ENCODE measurements at regions not wholly inside any gene's neighbourhood (a gene's known extent, or its start where the extent isn't known, plus 50 kb on each side); places are given as distances from the start of the nearest gene placed in this dataset.
"Not testable (repeated sequence)": the region's sequence is repeated elsewhere in the genome, so short reads cannot be mapped to it uniquely, and the experiment has no call there.

- no peak for DNase-seq
These were observed 574.7 kb upstream of the ZP4 start for GRCh38 chr1:238465449-238465848.

DNA sequence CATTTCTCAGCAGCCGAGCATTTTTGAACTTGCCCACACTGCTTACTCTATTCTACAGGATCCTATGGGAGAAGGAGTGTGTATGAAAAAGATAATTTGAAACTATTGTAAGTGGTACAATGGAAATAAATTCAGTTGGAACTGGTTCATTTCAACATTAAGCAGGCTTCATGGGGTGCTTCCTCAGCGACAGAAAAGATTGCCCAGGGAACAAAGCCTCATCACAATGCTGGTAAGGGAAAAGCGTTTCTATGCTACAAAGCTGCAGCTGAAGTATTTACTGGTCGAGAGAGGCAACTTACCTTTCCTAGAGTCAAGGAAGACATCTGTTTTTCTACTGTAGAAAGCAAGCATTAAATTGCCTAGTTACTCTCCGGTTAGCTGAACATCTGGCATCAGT, 568.2 kb upstream of the ZP4 start:
- DNase-seq: no peak

DNA sequence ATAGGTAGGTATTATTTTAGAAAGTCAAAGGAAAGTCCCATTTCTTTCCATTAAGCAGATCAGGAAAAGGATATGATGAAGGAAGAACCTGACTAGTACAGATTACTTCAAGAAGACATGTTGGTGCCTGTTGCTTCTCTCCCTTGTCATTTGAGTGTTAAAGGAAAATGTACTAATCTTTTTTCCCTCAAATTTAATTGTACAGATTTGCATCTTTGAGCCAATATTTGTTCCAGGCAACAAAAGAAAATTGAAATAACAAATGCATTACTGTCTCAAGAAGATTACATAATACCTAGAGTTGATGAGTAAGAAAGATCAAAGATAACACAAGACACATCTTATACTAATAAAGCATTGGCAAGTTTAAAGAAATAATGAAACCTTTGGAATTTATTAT, 566.9 kb upstream of the ZP4 start:
- no peak for DNase-seq

GRCh38 chr1:238451781-238452310, 561.1 kb upstream of the ZP4 start:
- no peak for DNase-seq

GRCh38 chr1:238450976-238451375, 560.3 kb upstream of the ZP4 start:
- DNase-seq: no peak

GRCh38 chr1:238443687-238444086, 553.0 kb upstream of the ZP4 start:
- no peak for DNase-seq

GRCh38 chr1:238439511-238439910, 548.8 kb upstream of the ZP4 start:
- DNase-seq: no peak

- no peak for DNase-seq
These were observed 547.9 kb upstream of the ZP4 start for GRCh38 chr1:238438311-238439270.

- not testable (repeated sequence) for DNase-seq
These were observed 539.0 kb upstream of the ZP4 start for GRCh38 chr1:238429703-238430102.

GRCh38 chr1:238419209-238419608, 528.5 kb upstream of the ZP4 start:
- DNase-seq: no peak

DNA sequence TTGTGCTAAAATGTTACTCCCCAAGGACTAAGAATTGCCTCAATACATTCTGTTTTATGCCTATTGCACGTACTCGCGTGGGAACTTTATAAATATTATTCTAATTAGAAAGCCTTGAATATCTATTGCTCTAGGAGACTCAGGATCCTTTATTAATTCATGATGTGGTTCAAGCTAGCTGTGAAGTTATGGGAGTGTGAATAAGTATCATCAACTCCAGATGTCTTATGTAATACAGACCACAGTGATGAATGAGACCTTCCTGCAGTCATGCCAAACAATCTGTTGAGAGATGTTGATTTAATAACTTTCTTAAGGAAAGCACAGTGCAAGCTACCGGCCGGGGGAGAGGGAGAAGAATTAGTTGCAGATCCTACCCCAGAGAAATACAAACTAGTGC, 519.2 kb upstream of the ZP4 start:
- peak; percentile 30 for DNase-seq

DNA sequence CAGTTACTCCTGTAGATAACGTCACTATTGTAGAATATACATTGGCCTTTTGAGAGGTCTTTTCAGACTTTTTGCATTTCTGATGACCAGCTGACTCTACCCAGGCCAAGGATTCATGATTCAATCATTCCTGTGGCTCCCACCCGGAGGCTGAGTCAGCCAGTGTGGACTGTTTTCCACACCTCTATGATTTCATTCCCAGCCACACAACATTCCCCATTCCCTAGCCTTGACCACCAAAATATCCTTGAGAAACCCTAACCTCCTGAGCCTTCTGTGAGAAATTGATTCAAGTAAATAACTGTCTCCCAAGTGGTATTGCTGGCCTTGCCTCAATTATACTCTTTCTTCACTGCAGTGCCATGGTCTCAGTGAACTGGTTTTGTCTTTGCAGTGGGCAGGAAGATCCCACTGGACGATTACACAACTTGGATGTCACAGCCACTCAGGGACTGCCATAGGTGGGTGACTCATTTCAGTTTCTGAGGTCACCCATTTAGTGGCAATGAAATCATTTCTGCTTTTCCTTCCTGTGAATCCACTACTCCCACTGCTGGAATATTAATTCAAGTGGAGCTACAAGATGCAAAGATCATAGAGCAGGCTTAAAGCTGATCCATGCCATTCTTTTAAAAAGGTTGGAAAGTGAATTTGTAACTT, 518.6 kb upstream of the ZP4 start:
- peak; percentile 8 for DNase-seq

GRCh38 chr1:238408737-238409136, 518.0 kb upstream of the ZP4 start:
- DNase-seq: no peak

GRCh38 chr1:238406098-238406860, 515.6 kb upstream of the ZP4 start:
- no peak for DNase-seq

- DNase-seq: no peak
These were observed 514.2 kb upstream of the ZP4 start for GRCh38 chr1:238404921-238405320.

DNA sequence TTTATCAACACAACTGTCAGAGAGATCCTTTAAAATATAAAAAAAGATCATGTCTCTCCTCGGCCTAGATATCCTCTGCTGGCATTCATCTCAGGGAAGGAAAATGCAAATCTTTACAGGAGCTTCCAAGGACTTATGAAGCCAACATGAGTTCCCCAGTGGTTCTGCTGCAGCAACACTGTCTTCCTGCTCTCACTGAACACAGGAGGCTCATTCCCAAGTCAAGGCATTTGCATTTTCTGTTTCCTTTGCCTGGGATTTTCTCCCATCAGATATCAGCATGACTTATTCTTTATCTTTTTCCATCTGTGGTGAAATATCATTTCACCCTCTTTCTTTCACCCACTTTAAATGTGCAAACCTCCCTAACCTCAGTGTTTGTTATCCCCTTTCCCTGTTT, 513.8 kb upstream of the ZP4 start:
- no peak for DNase-seq

DNA sequence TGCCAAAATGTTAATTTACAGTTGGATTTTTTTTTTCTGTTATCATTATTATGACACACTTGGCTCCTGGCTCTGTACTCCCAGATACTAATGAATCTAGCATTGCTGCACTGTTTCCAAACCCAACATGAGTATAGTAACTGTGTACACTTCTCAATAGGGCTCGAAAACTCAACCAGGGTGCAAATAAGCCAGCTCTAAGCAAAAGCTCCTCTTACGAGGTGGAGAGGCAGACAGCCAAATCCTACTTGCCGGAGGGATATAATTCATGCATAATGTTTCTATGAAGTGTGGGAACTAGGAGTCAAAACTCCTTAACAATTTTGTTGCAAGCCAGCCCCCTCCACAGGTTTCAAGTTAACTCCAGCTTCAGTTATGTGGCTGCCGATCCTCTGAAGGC, 510.4 kb upstream of the ZP4 start:
- DNase-seq: peak; percentile 24

- DNase-seq: no peak
These were observed 508.8 kb upstream of the ZP4 start for GRCh38 chr1:238399558-238399957.

DNA sequence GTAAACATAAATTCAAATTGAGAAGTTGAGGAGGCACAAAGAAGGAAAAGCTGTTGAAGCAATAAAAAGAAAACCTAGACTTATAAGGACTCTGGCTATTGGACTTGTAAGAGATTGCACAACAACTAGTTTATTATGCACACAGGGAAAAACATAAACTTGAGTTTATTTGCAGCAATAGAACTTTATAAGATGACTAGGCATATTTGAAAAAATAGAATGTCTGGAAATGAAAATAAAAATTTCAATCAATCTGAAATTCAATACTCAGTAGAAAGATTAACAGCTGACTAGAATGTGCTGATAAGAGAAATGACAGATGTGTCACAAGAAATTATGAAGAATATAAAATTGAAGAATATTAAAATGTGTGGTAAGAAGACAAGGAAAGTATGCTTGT, 505.4 kb upstream of the ZP4 start:
- DNase-seq: no peak

DNA sequence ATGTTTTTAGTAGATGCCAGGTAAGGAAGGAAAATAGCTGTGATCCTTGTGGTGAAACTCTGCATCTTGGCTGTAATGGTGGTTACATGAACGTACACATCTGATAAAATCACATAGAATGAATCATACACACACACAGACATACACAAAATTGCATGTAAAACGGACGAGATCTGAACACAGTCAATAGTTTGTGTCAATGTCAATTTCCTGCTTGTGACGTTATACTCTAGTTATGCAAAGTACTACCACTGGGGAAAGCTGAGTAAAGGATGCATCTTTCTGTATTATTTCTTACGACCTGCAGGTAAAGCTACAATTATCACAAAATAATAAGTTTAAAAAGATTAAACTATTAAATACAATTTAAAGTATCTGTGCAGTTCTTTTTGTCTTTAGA, 493.7 kb upstream of the ZP4 start:
- DNase-seq: no peak

- DNase-seq: no peak
These were observed 489.4 kb upstream of the ZP4 start for GRCh38 chr1:238380167-238380566.

GRCh38 chr1:238379446-238379845, 488.7 kb upstream of the ZP4 start:
- not testable (repeated sequence) for DNase-seq

All from muscle of arm (tissue), 1 donor.